Activated naive CD8-positive, alpha-beta T cell treated with anti-CD3 and anti-CD28 coated beads, Interleukin-2, amount 50 U/mL, for 24 hours (primary cell): ENCODE measurements at regions not wholly inside any gene's neighbourhood (a gene's known extent, or its start where the extent isn't known, plus 50 kb on each side); places are given as distances from the start of the nearest gene placed in this dataset.
"Not testable (repeated sequence)": the region's sequence is repeated elsewhere in the genome, so short reads cannot be mapped to it uniquely, and the experiment has no call there.

Source experiments
- ATAC-seq: fragments of 150-1000 bp; cut with Tn5 transposase; one replicate; pipeline ENCODE4 v1.10.0; 2021
- DNase-seq: peaks from one replicate; pipeline ENCODE4 v3.0.0; 2021
- H3K27ac Mint-ChIP-seq: one replicate; pipeline ENCODE4 v1.8.0; 2021; ENCODE audit warnings: mild to moderate bottlenecking, mixed read lengths
- H3K27me3 Mint-ChIP-seq: one replicate; pipeline ENCODE4 v1.8.0; 2021; ENCODE audit warnings: mixed read lengths
- H3K36me3 Mint-ChIP-seq: one replicate; pipeline ENCODE4 v1.8.0; 2021; ENCODE audit warnings: low read depth, mixed read lengths
- H3K4me1 Mint-ChIP-seq: one replicate; pipeline ENCODE4 v1.8.0; 2021; ENCODE audit warnings: mixed read lengths
- H3K4me3 Mint-ChIP-seq: one replicate; pipeline ENCODE4 v1.8.0; 2021; ENCODE audit warnings: mild to moderate bottlenecking, moderate library complexity, mixed read lengths
- H3K9me3 Mint-ChIP-seq: one replicate; pipeline ENCODE4 v1.8.0; 2021; ENCODE audit warnings: mixed read lengths

- DNase-seq (no peak), ATAC-seq (no peak)
- Mint-ChIP-seq H3K27ac (no peak overlapping the region), H3K27me3 (no peaks in the 10 kb centered on the region), H3K4me1 (no peaks in the 10 kb centered on the region), H3K36me3 (no peaks in the 10 kb centered on the region), H3K9me3 (no peaks in the 10 kb centered on the region), H3K4me3 (no peak overlapping the region)
Measured at GRCh38 chr5:101539315-101539714, 636.2 kb upstream of the ST8SIA4 start.

- no peak for ATAC-seq
- DNase-seq = no peak
- no peak overlapping the region for H3K27ac Mint-ChIP-seq
- H3K4me1 Mint-ChIP-seq = no peaks in the 10 kb centered on the region
- no peaks in the 10 kb centered on the region for H3K36me3 Mint-ChIP-seq
- no peaks in the 10 kb centered on the region for H3K27me3 Mint-ChIP-seq
- peaks cover 8% of the 10 kb centered on the region for H3K9me3 Mint-ChIP-seq
- no peak overlapping the region for H3K4me3 Mint-ChIP-seq
Measured at GRCh38 chr5:101535626-101536025, 632.5 kb upstream of the ST8SIA4 start.

GRCh38 chr5:101534491-101535110 lies 631.5 kb upstream of the ST8SIA4 start:
- Mint-ChIP-seq H3K4me1 (no peaks in the 10 kb centered on the region), H3K27ac (no peak overlapping the region), H3K36me3 (no peaks in the 10 kb centered on the region), H3K9me3 (peaks cover 8% of the 10 kb centered on the region), H3K27me3 (no peaks in the 10 kb centered on the region), H3K4me3 (no peak overlapping the region)
- DNase-seq (no peak), ATAC-seq (no peak)

- H3K4me3 Mint-ChIP-seq = no peak overlapping the region
- H3K27me3 Mint-ChIP-seq = no peaks in the 10 kb centered on the region
- ATAC-seq (no peak), DNase-seq (no peak)
- no peaks in the 10 kb centered on the region for H3K36me3 Mint-ChIP-seq
- H3K9me3 Mint-ChIP-seq = peaks cover 8% of the 10 kb centered on the region
- no peaks in the 10 kb centered on the region for H3K4me1 Mint-ChIP-seq
- no peak overlapping the region for H3K27ac Mint-ChIP-seq
Measured at GRCh38 chr5:101532430-101532829, 629.3 kb upstream of the ST8SIA4 start.

GRCh38 chr5:101531026-101531425 lies 627.9 kb upstream of the ST8SIA4 start:
- no peaks in the 10 kb centered on the region for H3K4me1 Mint-ChIP-seq
- H3K36me3 Mint-ChIP-seq = no peaks in the 10 kb centered on the region
- no peaks in the 10 kb centered on the region for H3K27me3 Mint-ChIP-seq
- ATAC-seq (no peak), DNase-seq (no peak)
- H3K4me3 Mint-ChIP-seq = no peak overlapping the region
- H3K9me3 Mint-ChIP-seq = peaks cover 8% of the 10 kb centered on the region
- no peak overlapping the region for H3K27ac Mint-ChIP-seq

GRCh38 chr5:101529094-101529493 lies 626.0 kb upstream of the ST8SIA4 start:
- not testable (repeated sequence) for H3K36me3 Mint-ChIP-seq, DNase-seq, H3K27me3 Mint-ChIP-seq, H3K4me1 Mint-ChIP-seq, H3K4me3 Mint-ChIP-seq, ATAC-seq, H3K27ac Mint-ChIP-seq, H3K9me3 Mint-ChIP-seq

GRCh38 chr5:101520417-101520816 lies 617.3 kb upstream of the ST8SIA4 start:
- Mint-ChIP-seq H3K27me3 (no peaks in the 10 kb centered on the region), H3K9me3 (peaks cover 16% of the 10 kb centered on the region), H3K27ac (no peak overlapping the region), H3K36me3 (no peaks in the 10 kb centered on the region), H3K4me1 (no peaks in the 10 kb centered on the region), H3K4me3 (no peak overlapping the region)
- DNase-seq (no peak), ATAC-seq (no peak)

- Mint-ChIP-seq H3K36me3 (no peaks in the 10 kb centered on the region), H3K27ac (no peak overlapping the region), H3K4me3 (no peak overlapping the region), H3K9me3 (peaks cover 11% of the 10 kb centered on the region), H3K4me1 (no peaks in the 10 kb centered on the region), H3K27me3 (no peaks in the 10 kb centered on the region)
- ATAC-seq (no peak), DNase-seq (no peak)
Measured at GRCh38 chr5:101517795-101518194, 614.7 kb upstream of the ST8SIA4 start.

GRCh38 chr5:101515721-101516120 lies 612.6 kb upstream of the ST8SIA4 start:
- peaks cover 13% of the 10 kb centered on the region for H3K9me3 Mint-ChIP-seq
- H3K4me1 Mint-ChIP-seq = no peaks in the 10 kb centered on the region
- ATAC-seq = no peak
- no peaks in the 10 kb centered on the region for H3K36me3 Mint-ChIP-seq
- no peak for DNase-seq
- no peak overlapping the region for H3K4me3 Mint-ChIP-seq
- H3K27me3 Mint-ChIP-seq = no peaks in the 10 kb centered on the region
- no peak overlapping the region for H3K27ac Mint-ChIP-seq

- peaks cover 18% of the 10 kb centered on the region for H3K9me3 Mint-ChIP-seq
- no peak overlapping the region for H3K27ac Mint-ChIP-seq
- no peak for ATAC-seq
- no peaks in the 10 kb centered on the region for H3K27me3 Mint-ChIP-seq
- H3K36me3 Mint-ChIP-seq = no peaks in the 10 kb centered on the region
- H3K4me3 Mint-ChIP-seq = no peak overlapping the region
- no peaks in the 10 kb centered on the region for H3K4me1 Mint-ChIP-seq
- DNase-seq = no peak
Measured at GRCh38 chr5:101505891-101506570, 602.9 kb upstream of the ST8SIA4 start.

- Mint-ChIP-seq H3K4me1 (no peaks in the 10 kb centered on the region), H3K9me3 (no peaks in the 10 kb centered on the region), H3K36me3 (no peaks in the 10 kb centered on the region), H3K27ac (no peak overlapping the region), H3K4me3 (no peak overlapping the region), H3K27me3 (no peaks in the 10 kb centered on the region)
- no peak for ATAC-seq
- no peak for DNase-seq
Measured at GRCh38 chr5:101482931-101483330, 579.8 kb upstream of the ST8SIA4 start.

- Mint-ChIP-seq H3K27ac (no peak overlapping the region), H3K36me3 (no peaks in the 10 kb centered on the region), H3K4me3 (no peak overlapping the region), H3K9me3 (peaks cover 5% of the 10 kb centered on the region), H3K4me1 (no peaks in the 10 kb centered on the region), H3K27me3 (peaks cover 3% of the 10 kb centered on the region)
- DNase-seq (no peak), ATAC-seq (no peak)
Measured at GRCh38 chr5:101473483-101473882, 570.4 kb upstream of the ST8SIA4 start.

GRCh38 chr5:101461455-101461854 lies 558.4 kb upstream of the ST8SIA4 start:
- H3K9me3 Mint-ChIP-seq = no peaks in the 10 kb centered on the region

GRCh38 chr5:101458587-101458986 lies 555.5 kb upstream of the ST8SIA4 start:
- Mint-ChIP-seq H3K9me3 (no peaks in the 10 kb centered on the region), H3K27ac (no peak overlapping the region), H3K27me3 (no peaks in the 10 kb centered on the region), H3K4me3 (no peak overlapping the region), H3K36me3 (no peaks in the 10 kb centered on the region), H3K4me1 (no peaks in the 10 kb centered on the region)
- DNase-seq (no peak), ATAC-seq (no peak)

More at GRCh38 chr5:101461455-101461854, 558.4 kb upstream of the ST8SIA4 start:
- ATAC-seq (no peak), DNase-seq (no peak)
- Mint-ChIP-seq H3K27me3 (no peaks in the 10 kb centered on the region), H3K27ac (no peak overlapping the region), H3K36me3 (no peaks in the 10 kb centered on the region), H3K4me3 (no peak overlapping the region), H3K4me1 (no peaks in the 10 kb centered on the region)

GRCh38 chr5:101455851-101456250 lies 552.8 kb upstream of the ST8SIA4 start:
- H3K4me3 Mint-ChIP-seq = no peak overlapping the region
- no peaks in the 10 kb centered on the region for H3K27me3 Mint-ChIP-seq
- DNase-seq = no peak
- no peaks in the 10 kb centered on the region for H3K4me1 Mint-ChIP-seq
- no peaks in the 10 kb centered on the region for H3K36me3 Mint-ChIP-seq
- ATAC-seq = no peak
- H3K9me3 Mint-ChIP-seq = no peaks in the 10 kb centered on the region
- no peak overlapping the region for H3K27ac Mint-ChIP-seq
